ELR (cell line): ENCODE measurements at regions not wholly inside any gene's neighbourhood (a gene's known extent, or its start where the extent isn't known, plus 50 kb on each side); places are given as distances from the start of the nearest gene placed in this dataset.
"Not testable (repeated sequence)": the region's sequence is repeated elsewhere in the genome, so short reads cannot be mapped to it uniquely, and the experiment has no call there.

ENCODE experiments used
- DNase-seq: peaks from one replicate; pipeline ENCODE4 v3.0.0-alpha.2; 2015; ENCODE audit warnings: low read depth

DNA sequence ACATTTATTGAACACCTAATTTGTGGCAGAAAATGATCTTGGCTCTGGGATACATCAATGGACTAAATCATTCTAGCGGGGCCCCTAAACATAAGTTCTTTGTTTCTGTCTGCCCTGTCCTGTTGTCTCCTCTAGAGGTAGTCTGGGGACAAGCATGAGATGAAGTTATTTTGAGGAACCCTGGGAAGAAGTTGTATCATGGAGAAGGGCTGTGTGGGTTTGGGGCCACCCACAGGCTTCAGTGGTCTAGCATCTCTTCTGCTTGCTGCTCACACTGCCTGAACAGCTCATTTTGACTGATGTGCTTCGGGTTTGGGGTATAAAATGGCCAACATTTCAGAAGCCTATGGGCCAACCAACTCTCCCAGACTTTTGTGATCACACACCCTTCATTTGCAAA is 50.3 kb upstream of the OSBPL11 start:
- DNase-seq: no peak

DNA sequence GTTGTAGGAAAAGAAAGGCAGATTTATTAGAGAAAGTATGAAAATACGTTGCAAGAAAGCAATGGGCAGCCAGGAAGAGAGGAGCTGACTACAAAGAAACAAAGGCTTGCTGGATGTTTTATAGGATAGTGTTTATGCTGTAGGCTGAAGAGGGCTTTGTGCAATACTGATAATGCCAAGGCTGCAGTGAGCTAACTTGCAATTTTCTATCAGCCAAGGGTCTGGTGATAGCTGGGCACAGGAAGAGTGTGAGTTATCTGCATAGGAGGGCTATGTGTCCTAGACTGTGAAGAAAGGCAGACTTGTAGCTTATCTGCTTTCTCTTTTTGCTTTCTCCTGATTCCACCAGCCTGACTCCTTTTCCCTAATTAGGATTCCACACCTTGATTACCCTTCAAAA is 51.3 kb upstream of the OSBPL11 start:
- no peak for DNase-seq

DNA sequence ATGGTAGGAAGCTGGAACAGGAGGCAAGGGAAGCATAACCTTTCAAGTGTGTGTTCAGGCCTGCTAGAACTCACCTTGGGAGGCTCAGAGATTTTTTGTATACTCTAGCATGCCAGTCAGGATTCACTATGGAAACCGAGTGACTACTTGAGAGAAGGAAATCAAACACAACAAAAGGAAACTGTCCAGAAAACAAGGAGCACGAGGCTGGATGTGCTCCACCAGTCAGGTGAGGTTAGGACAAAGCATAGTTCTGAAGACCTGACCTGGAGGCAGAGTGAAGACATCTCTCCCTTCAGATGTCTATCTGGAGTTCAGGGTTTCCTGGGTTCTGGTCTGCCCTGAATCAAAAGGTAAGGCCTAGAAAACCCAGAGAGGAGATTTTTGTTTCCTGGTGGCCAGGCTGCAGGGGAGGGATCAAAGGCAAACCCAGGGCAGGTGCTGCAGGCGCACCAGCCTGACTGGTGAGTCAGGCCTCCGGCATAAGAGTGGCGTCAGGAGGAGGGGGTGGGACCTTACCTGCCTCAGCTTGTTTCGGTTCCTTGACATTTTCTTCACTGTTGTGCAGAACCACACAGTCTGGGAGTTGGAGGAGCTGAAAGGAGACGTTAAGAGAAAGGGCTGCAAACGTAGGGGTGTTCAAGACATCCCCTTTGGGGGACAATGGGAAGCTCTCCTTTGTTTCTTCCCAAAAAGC is 52.2 kb upstream of the OSBPL11 start:
- no peak for DNase-seq

GRCh38 chr3:125651244-125651643 is 55.9 kb upstream of the OSBPL11 start:
- peak; percentile 35 for DNase-seq

DNA sequence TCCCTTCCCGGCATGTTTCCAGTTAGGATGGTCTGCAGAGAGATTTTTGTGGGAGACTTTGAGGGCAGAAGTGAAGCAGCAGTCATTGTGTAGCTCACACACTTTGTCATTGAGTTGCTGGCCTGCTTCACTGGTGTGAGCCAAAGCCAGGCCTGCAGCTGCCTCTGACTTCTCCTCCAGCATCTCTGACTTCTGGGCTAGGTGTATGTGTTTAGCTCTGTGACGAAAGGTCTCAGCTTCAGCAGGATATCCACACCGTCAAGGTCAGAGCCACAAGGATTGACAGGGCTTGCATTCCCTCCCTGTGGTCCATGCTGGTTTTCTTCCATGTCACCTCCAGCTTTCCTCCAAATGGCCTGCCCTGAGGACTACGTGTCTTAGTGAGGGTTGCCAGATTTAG is 57.1 kb upstream of the OSBPL11 start:
- no peak for DNase-seq

DNA sequence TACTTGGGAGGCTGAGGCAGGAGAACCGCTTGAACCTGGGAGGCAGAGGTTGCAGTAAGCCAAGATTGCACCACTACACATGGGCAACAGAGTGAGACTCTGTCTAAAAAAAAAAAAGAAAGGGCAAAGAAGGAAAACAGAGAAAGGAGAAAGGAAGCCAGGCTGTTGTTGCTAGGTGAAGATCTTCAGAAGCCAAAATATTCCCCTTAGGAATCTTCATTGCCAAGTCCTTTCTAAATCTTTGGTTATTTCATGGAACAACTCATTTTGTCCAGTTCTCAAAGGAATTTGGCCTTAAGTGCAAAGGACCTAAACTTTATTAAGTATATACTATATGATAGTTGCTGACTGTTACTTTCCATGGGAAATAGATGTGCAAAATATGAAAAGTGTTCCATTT is 59.2 kb upstream of the OSBPL11 start:
- no peak for DNase-seq

GRCh38 chr3:125662675-125663074 is 67.4 kb upstream of the OSBPL11 start:
- no peak for DNase-seq

DNA sequence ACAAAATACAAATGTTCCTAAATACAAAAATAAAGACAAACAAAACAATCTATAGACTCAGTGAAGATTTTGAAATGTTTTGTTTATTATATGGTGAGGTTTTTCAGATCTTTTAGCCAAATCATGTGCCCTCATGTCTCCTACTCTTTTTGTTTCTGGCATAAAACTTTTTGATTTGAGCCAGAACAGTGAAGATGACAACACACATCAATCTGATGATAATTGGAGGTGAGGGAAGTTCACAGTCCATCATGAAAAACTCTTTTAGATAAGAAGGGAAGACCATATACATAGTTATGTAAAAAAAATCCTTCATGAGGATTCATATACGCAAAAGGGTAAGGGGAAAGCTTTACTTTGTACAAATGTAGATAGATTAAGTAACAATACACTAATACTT is 75.1 kb upstream of the OSBPL11 start:
- no peak for DNase-seq

DNA sequence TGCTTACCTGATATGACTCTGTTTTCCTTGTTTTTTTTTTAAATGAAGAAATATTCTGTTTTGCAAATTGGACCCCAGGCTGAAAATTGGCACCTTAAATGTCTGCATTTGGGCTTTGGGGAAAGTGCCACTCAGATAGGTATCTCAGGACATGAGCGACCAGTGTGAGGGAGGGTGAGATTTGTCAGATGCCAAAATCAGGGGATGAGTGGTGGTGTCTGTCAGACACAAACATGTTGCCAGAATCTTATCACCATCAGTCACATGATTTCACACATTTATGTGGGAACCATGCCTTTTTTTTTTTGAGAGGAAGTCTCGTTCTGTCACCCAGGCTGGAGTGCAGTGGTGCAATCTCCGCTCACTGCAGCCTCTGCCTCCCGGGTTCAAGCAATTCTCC is 75.6 kb upstream of the OSBPL11 start:
- DNase-seq: no peak

DNA sequence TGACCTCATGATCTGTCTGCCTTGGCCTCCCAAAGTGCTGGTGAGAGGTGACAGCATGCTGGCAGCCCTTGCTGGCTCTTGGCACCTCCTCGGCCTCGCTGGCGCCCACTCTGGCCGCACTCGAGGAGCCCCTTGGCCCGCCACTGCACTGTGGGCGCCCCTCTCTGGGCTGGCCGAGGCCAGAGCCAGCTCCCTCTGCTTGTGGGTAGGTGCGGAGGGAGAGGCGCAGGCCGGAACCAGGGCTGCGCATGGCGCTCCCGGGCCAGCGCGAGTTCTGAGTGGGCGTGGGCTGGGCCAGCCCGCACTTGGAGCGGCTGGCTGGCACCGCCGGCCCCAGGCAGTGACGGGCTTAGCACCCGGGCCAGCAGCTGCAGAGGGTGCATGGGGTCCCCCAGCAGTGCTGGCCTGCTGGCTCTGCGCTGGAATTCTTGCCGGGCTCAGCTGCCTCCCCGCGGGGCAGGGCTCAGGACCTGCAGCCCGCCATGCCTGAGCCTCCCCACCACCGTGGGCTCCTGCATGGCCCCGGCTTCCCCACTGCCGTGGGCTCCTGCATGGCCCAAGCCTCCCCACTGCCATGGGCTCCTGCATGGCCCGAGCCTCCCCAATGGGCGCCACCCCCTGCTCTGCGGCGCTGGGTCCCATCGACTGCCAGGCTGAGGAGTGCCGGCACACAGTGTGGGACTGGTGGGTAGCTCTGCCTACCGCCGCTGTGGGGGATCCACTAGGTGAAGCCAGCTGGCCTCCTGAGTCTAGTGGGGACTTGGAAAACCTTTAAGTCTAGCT is 76.4 kb upstream of the OSBPL11 start:
- DNase-seq: no peak

DNA sequence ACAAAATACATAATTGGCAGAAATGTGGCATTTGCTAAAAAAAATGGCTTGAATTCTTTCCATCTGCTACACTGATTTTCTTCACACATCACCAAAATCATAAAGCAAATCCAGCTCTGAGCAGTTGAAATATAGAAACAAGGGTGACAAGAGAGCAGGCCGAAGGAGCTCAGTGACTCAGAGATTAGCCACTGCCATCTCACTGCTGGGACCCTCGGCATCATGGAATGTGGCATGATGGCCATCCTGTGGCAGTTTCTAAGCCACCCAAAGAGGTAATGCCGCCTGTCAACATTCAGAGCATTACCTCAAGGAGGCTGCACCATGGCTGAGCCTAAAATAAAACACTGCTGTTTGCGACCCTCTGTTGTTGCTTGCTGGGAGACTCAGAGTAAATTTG is 80.5 kb upstream of the OSBPL11 start:
- DNase-seq: no peak

DNA sequence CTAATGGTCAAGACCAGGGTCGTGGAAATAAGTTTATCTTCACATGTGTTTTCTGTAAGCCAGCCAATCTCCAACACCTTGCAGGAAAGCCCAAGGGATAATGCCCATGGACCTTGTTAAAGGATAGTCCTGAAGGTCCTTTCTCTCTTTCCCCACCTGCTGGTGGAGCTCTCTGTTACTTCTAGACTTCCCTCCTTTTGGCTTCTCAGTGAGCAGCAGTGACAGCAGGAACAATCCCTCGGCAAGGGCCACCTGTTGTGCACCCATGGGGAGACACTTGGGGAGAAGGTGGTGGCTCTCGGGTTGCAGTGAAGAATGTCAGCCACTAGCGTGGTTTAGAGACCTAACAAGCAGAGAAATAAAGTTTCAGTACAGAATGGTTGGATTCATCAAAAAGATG is 84.0 kb upstream of the OSBPL11 start:
- DNase-seq: peak; percentile 6

DNA sequence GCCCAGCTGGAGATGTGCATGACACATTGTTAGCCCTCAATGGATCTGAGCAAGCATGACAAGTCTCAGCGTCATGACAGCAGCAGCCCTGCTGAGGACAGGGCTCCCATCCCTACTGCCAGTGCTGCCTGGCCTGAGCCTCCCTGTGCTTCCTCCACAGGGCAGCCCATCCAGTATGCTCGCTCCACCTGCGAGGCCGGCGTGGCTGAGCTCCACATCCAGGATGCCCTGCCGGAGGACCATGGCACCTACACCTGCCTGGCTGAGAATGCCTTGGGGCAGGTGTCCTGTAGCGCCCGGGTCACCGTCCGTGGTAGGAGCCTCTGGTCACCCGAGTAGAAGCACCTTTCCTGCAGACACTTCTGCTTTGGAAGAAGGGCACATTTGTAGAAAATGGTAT is 85.8 kb upstream of the OSBPL11 start:
- no peak for DNase-seq

DNA sequence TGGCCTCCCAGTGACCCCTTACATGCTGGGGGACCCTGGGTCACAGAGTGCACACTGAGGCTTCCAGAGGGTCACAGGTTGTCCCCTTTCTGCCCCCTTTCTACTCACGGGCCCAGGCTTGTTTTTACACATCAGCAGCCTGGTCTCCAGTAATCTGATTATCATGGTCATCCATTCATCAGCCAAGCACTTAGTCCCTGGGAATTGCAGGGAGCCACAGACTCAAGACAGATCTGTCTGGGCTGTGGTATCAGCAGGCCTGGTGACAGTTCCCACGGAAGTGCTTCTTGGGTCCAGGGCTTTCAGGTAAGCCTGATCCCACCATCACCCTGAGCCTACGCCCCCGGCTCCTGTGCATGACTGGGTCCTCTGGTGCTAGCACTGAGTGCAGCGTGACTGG is 86.6 kb upstream of the OSBPL11 start:
- not testable (repeated sequence) for DNase-seq

DNA sequence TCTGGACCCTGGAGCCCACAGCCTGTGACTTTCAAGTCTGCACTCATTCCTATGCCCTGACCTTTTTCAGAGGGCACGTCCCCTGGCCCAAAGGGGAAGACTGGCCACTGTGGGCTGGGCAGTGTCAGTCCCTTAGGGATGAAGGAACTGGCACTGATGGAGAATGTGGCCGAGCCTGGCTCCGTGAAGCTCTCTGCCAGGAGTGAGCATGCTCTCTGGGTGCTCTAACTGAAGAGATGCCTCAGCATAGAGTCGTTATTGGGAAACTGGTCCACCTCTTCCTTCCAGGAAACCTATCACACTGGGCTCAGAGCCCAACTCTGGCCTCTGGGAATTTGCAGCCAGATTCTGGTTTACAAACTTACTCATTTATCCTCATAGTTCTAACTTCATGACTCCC is 87.3 kb upstream of the OSBPL11 start:
- peak; percentile 13 for DNase-seq

- DNase-seq: no peak
Observed at GRCh38 chr3:125683067-125683829, 88.0 kb upstream of the OSBPL11 start.

GRCh38 chr3:125684199-125684598 is 88.9 kb upstream of the OSBPL11 start:
- DNase-seq: peak; percentile 22

DNA sequence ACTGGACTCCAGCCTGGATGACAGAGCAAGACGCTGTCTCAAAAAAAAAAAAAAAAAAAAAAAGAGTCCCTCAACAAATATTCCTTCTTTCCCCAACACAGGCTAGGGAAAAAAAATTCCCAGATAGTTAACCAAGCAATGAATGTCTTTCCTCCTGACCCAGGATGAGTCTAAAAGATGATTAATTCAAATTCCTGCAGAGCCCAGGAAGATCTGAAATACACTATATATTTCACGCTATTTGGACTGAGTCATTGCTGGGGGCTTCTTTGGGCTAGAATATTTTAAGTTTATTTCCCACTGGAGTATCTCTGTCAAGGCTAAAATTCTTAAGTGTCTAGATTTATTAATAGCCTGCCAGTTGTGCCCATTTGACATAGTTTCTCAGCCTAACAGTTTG is 90.4 kb upstream of the OSBPL11 start:
- peak; percentile 85 for DNase-seq

- DNase-seq: no peak
Observed at GRCh38 chr3:125692361-125692760, 97.1 kb upstream of the OSBPL11 start.

DNA sequence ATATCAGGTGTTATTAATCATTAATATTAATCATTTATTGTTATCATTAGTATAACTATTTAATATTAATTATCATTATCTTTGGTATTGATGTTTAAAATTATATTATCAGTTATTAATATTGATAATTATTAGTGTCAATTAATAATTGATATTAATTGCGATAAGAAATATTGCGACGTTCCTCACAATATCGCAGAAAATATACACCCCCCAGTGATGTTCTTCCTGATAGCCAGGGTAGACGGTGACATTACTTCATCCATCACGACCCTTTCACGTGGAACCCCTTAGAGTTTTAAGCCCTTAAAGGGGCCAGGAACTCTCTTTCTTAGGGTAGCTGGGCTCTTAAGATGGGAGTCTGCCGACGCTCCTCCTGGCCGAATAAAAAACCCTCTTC is 98.6 kb upstream of the OSBPL11 start:
- DNase-seq: no peak

DNA sequence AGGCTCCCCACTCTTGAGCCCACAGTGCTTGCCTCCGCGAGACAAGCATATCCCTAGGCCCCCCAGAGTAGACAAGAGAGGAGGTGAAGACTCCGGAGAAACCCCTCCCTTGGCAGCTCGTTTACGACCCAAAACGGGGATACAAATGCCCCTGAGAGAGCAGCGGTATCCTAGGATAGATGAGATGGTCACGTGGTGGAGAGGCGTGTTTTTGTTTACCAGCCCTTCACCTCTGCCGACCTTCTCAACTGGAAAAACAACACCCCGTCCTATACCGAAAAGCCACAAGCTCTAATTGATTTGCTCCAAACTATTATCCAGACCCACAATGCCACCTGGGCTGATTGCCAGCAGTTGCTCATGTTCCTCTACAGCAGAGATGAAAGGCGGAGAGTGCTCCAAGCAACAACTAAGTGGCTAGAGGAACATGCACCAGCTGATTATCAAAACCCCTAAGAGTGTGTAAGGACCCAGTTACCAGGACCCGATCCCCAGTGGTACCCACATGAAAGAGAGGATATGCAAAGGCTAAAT is 99.5 kb upstream of the OSBPL11 start:
- no peak for DNase-seq

GRCh38 chr3:125695688-125696087 is 100.4 kb upstream of the OSBPL11 start:
- no peak for DNase-seq

DNA sequence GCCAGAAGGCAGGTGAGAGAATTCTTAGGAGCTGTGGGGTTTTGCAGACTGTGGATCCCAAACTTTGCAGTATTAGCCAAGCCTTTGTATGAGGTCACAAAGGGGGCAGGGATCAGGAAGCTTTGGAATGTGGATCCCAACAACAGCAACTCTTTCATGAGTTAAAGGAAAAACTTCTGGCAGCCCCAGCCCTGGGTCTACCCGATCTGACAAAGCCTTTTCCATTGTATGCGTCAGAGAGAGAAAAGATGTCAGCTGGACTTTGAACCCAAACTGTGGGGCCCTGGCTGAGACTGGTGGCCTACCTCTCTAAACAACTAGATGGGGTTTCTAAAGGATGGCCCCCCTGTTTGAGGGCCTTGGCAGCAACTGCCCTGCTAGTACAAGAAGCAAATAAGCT is 101.8 kb upstream of the OSBPL11 start:
- DNase-seq: not testable (repeated sequence)
